ENCODE measurements at regions not wholly inside any gene's neighbourhood (a gene's known extent, or its start where the extent isn't known, plus 50 kb on each side); places are given as distances from the start of the nearest gene placed in this dataset.

- Histone ChIP-seq H3K79me2 (ENCODE audit: control insufficient read depth in 1 of 2, insufficient read depth in 2 of 2, low read length in 2 of 2) (no peaks in the 10 kb centered on the region), H2AFZ (ENCODE audit: low read length) (no peak overlapping the region), H3K9me3 (ENCODE audit: insufficient read depth in 2 of 2, low read depth in 1 of 2, low read length in 1 of 2) (no peaks in the 10 kb centered on the region), H4K8ac (ENCODE audit: extremely low read depth, insufficient read depth, low read length) (no peak overlapping the region), H4K5ac (ENCODE audit: insufficient read length, low read depth, low read length) (no peak overlapping the region), H3K9ac (replicated peaks in 1 of 4; ENCODE audit: extremely low read depth in 1 of 4, low read depth in 3 of 4, low read length in 3 of 4) (no peak overlapping the region), H4K20me1 (replicated peaks in 1 of 2; ENCODE audit: control insufficient read depth in 1 of 2, insufficient read depth in 2 of 2, low read length in 2 of 2) (no peaks in the 10 kb centered on the region), H3K36me3 (ENCODE audit: control insufficient read depth in 2 of 4, insufficient read depth in 4 of 4, low read length in 3 of 4) (no peaks in the 10 kb centered on the region), H3K4me2 (ENCODE audit: insufficient read depth in 1 of 2, low read depth in 2 of 2, low read length in 2 of 2) (no peak overlapping the region), H2BK5ac (ENCODE audit: low read depth, low read length) (no peak overlapping the region), H3K23me2 (ENCODE audit: low read depth, low read length) (no peaks in the 10 kb centered on the region), H2BK120ac (replicated peaks; ENCODE audit: low read depth, low read length) (no peak overlapping the region), H3K4me3 (ENCODE audit: extremely low read depth in 1 of 4, insufficient read depth in 2 of 4, low read depth in 3 of 4, low read length in 4 of 4) (no peak overlapping the region), H2BK20ac (ENCODE audit: low read length) (no peak overlapping the region), H3K23ac (ENCODE audit: insufficient read length) (no peak overlapping the region), H2BK15ac (ENCODE audit: low read length) (no peak overlapping the region), H3K18ac (ENCODE audit: extremely low read depth, low read length) (no peak overlapping the region), H4K91ac (replicated peaks; ENCODE audit: insufficient read length, low read length) (no peak overlapping the region), H3K4me1 (replicated peaks in 1 of 4; ENCODE audit: control insufficient read depth in 3 of 4, insufficient read depth in 4 of 4, low read length in 3 of 4) (no peaks in the 10 kb centered on the region), H2AK5ac (ENCODE audit: low read depth, low read length) (no peak overlapping the region), H3K79me1 (ENCODE audit: low read depth, low read length) (no peaks in the 10 kb centered on the region), H3K56ac (replicated peaks; ENCODE audit: insufficient read length, low read depth, low read length) (no peak overlapping the region), H3K4ac (replicated peaks; ENCODE audit: insufficient read length, low read depth, low read length) (no peak overlapping the region), H3K27me3 (replicated peaks in 1 of 4; ENCODE audit: control insufficient read depth in 3 of 4, extremely low read depth in 1 of 4, insufficient read depth in 3 of 4, low read length in 3 of 4) (no peaks in the 10 kb centered on the region), H3K27ac (ENCODE audit: low read depth, low read length) (no peak overlapping the region), H3K14ac (ENCODE audit: insufficient read length) (no peak overlapping the region), H2BK12ac (ENCODE audit: low read depth, low read length) (no peak overlapping the region)
- DNase-seq (ENCODE audit: low read depth in 1 of 2, low spot score in 2 of 2) (no peak), FAIRE-seq (no peak)
- ChIA-PET POLR2A (ENCODE audit: partially characterized antibody) (no interaction called here), CTCF (ENCODE audit: partially characterized antibody) (interaction anchor here (1.3 to 1.5 kb wide), 2 partner anchors 16 to 513 kb away, joined by 3 read pairs; no protein-coding TSS in a partner anchor)
- WGBS, 2 experiments (ENCODE audit: extremely low coverage in 1 of 2, insufficient coverage in 1 of 2, insufficient read length in 1 of 2, insufficient replicate concordance in 2 of 2, low coverage in 1 of 2, low lambda C conversion rate in 2 of 2, missing lambda C conversion rate in 1 of 2): 89% methylated on average over 1 of the region's 1 CpG; no CpG with 5 or more reads in 1 of the 2 experiments
- no peak for TF ChIP-seq RNF2 (IDR thresholded peaks at IDR 0.05; ENCODE audit: borderline replicate concordance, low read depth, low read length, missing control alignments, poor library complexity, severe bottlenecking)
- no peak for TF ChIP-seq CHD1 (IDR thresholded peaks at IDR 0.05; ENCODE audit: low read depth, low read length)
- TF ChIP-seq JUN (IDR thresholded peaks at IDR 0.05; ENCODE audit: low read depth, low read length): no peak
Observed at GRCh38 chr5:89243611-89244010, 360.6 kb upstream of the MEF2C start.
